22Rv1 (cell line): ENCODE measurements at regions not wholly inside any gene's neighbourhood (a gene's known extent, or its start where the extent isn't known, plus 50 kb on each side); places are given as distances from the start of the nearest gene placed in this dataset.

Source experiments
- H3K27ac ChIP-seq: fragments of 450-650 bp; 2 replicates; pipeline ENCODE4 v1.5.1; 2017
- CTCF ChIP-seq: fragments of 450-650 bp; IDR thresholded peaks from 2 replicates; pipeline ENCODE4 v1.5.1; 2017; ENCODE audit warnings: mild to moderate bottlenecking
- ZFX ChIP-seq: fragments of 450-650 bp; IDR thresholded peaks from 2 replicates; pipeline ENCODE4 v1.6.1; 2017; ENCODE audit warnings: antibody characterized with exemption, borderline replicate concordance

GRCh38 chr9:107102011-107102410 lies 181.1 kb upstream of the RAD23B start:
- no peak for TF ChIP-seq CTCF
- no peak for TF ChIP-seq ZFX
- H3K27ac ChIP-seq = no peak overlapping the region

DNA sequence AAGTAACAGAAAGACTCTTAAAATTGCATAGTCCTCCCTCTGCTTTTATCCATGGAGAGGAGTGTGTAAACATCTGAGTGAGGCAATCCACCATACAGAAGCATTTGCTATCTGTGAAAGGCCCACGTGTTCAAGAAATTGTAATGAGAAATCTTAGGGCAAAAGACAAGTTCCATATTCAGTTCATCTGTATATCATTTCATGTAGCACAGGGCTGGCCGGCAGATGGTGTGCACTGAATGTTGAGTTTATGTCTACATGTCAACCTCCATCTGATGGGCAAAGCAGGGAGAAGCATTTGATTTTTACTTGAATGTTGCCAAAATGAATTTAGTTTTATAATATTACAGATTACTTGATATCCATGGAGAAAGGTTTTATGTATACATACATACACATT lies 179.5 kb upstream of the RAD23B start:
- H3K27ac ChIP-seq = no peak overlapping the region
- TF ChIP-seq ZFX (no peak), CTCF (no peak)

- no peak overlapping the region for H3K27ac ChIP-seq
- no peak for TF ChIP-seq ZFX
- no peak for TF ChIP-seq CTCF
Observed at GRCh38 chr9:107105784-107106183, 177.3 kb upstream of the RAD23B start.

GRCh38 chr9:107106416-107106815 lies 176.7 kb upstream of the RAD23B start:
- no peak for TF ChIP-seq ZFX
- TF ChIP-seq CTCF = no peak
- H3K27ac ChIP-seq = no peak overlapping the region

DNA sequence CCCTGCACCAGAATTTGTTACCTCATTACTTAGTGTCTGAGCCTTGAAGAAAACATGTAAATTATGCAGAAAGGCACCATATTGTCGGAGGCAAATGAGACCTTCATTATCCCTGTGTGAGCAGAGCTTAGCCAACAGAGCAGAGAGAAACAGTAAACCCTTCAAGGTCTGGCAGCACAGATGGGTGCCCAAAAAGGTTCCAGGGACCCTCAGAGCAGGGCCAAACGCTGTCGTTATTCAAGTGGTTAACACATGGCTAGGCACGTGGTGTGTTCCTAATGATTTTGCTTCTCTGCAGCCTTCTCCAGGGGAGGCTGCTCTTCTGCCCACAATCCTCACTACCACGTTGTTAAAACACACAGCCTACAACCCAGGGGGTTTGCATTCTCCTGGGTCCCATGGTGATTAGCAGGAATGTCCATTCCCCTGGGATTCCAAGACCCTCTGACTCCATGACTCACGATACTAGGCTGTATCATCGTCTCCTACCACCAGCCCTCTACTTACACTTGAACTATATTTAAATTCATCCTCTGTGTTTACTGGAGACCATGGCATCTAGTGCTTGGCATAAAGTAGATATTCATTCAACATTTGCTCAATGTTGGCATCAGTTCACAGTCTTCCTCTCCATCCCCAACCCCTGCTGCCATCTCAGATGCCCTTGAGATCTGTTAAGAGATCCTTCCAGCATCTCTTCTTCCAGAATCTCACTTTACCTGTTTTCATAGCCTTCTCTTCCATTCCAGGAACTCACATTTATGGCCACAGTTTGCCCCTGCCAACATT lies 174.5 kb upstream of the RAD23B start:
- no peak for TF ChIP-seq CTCF
- no peak for TF ChIP-seq ZFX
- no peak overlapping the region for H3K27ac ChIP-seq

GRCh38 chr9:107109324-107109723 lies 173.8 kb upstream of the RAD23B start:
- no peak overlapping the region for H3K27ac ChIP-seq
- no peak for TF ChIP-seq CTCF
- TF ChIP-seq ZFX = no peak

DNA sequence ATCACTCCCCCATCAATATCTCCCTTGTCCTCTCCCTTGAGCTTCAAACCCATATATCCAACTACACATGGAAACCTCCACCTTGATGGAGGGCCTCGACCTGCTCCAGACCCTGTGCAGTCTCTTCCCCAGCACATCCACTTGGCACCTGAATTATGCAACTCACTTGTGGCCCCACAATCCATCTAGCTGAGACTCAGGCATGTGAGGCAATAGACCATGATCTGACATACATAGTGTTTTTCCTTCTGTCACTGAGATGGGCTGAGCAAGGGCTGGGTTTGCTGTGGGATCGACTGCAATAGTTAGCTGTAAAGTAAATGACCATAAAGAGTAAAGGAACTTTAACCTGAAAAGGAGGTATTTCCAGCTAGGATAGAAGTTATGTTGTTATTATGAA lies 172.9 kb upstream of the RAD23B start:
- no peak overlapping the region for H3K27ac ChIP-seq
- TF ChIP-seq ZFX = no peak
- no peak for TF ChIP-seq CTCF
